GM12872 (cell line): ENCODE measurements at regions not wholly inside any gene's neighbourhood (a gene's known extent, or its start where the extent isn't known, plus 50 kb on each side); places are given as distances from the start of the nearest gene placed in this dataset.

ENCODE experiments used
- TF ChIP-seq, protein P1 (sequence below): IDR thresholded peaks from 3 replicates; pipeline ENCODE4 v1.5.1; 2011; ENCODE audit warnings: low read depth, mild to moderate bottlenecking, low read length, moderate library complexity; ENCODE audit not compliant: insufficient read depth

DNA sequence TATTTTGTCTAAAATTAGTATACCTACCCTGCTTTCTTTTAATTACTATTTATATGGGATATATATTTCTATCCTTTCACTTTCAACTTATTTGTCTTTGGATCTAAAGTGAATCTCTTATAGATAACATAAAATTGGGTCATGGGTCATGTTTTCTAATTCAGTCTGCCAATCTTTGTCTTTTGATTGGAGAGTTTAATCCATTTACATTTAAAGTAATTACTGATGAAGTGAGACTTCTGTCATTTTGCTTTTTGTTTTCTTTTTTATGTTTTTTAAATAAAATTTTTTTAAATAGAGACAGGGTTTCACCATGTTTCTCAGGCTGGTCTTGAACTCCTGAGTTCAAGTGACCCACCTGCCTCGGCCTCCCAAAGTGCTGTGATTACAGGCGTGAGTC is 50.5 kb upstream of the PRDM1 start:
- TF ChIP-seq, protein P1, sequence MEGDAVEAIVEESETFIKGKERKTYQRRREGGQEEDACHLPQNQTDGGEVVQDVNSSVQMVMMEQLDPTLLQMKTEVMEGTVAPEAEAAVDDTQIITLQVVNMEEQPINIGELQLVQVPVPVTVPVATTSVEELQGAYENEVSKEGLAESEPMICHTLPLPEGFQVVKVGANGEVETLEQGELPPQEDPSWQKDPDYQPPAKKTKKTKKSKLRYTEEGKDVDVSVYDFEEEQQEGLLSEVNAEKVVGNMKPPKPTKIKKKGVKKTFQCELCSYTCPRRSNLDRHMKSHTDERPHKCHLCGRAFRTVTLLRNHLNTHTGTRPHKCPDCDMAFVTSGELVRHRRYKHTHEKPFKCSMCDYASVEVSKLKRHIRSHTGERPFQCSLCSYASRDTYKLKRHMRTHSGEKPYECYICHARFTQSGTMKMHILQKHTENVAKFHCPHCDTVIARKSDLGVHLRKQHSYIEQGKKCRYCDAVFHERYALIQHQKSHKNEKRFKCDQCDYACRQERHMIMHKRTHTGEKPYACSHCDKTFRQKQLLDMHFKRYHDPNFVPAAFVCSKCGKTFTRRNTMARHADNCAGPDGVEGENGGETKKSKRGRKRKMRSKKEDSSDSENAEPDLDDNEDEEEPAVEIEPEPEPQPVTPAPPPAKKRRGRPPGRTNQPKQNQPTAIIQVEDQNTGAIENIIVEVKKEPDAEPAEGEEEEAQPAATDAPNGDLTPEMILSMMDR: no peak

DNA sequence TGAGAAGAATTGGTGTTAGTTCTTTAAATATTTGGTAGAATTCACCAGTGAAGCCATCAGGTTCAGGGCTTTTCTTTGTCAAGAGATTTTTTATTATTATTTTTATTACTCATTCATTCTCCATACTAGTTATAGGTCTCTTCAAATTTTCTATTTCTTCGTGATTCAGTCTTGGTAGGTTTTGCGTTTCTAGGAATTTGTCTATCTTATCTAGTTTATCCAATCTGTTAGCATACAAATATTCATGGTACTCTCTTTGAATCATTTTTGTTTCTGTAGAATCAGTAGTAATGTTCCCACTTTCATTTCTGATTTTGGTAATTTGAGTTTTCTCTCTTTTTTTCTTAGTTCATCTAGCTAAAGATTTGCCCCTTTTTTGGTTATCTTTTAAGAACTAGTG is 52.3 kb upstream of the PRDM1 start:
- TF ChIP-seq, protein P1: no peak

- TF ChIP-seq, protein P1: no peak
These were observed 58.4 kb upstream of the PRDM1 start for GRCh38 chr6:106027758-106028157.

- TF ChIP-seq, protein P1: no peak
These were observed 59.1 kb upstream of the PRDM1 start for GRCh38 chr6:106026748-106027715.

DNA sequence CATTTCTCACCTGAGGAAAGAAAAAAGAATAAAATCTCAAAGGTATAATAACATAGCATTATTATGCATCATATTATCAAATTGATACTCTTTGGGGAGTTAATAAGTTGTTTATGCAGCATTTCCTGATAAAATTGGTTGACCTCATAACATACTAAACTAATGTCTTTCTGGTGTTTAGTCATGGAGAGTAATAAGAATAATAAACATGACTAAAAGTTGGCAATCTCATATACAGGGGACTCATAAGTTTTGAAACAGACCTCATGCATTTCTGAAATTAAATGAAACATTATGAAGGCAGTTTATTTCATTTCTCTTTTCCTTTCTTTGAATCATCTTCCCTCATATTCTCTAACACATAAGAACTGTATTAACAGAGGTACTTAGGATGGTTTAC is 60.5 kb upstream of the PRDM1 start:
- TF ChIP-seq, protein P1: no peak

DNA sequence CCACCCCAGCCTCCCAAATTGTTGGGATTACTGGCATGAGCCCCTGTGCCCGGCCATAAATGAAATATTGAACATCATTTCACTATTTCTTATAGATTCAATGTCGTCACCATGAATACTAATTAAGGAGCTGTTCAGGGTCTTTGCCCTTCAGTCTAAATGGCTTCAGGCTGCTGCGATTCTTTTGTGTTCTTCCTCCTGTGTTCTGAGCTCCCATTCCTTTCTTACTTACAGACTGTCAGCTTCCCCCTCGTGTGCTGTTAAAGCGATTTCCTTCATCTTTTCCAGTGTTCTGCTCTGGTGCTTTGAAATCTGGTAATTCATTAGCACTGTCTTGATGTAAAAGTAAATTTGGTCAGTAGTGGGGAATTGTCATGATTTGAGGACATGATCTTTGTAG is 63.3 kb upstream of the PRDM1 start:
- TF ChIP-seq, protein P1: no peak

DNA sequence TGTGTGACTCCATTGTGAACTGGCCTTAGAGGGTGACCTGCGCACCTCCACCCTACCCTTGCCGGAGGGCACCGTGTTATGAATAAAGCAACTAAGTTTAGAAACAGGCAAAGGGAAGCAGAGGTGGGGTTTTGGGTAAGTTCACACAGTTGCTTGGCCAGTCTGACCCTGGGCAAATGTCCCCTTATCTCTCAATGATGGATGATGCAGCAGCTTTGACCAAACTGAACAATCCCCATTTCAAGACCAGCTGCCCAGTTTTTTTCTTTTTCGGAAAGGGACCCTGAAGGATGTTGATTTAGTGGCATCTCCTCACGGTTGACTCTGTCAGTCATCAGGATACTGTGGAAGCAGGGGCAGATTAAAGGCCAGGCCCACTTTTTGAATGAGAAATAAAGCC is 68.7 kb upstream of the PRDM1 start:
- TF ChIP-seq, protein P1: no peak
